HepG2 (cell line): ENCODE measurements at regions not wholly inside any gene's neighbourhood (a gene's known extent, or its start where the extent isn't known, plus 50 kb on each side); places are given as distances from the start of the nearest gene placed in this dataset.

ENCODE experiments used
- ATAC-seq: fragments of 200-7000 bp; cut with Tn5 transposase; 3 replicates; pipeline ENCODE4 v1.9.1; 2020; ENCODE audit warnings: mild to moderate bottlenecking, moderate library complexity
- BruUV-seq: library from RNA; stranded (reverse); fragments of 400-500 nt; replicated peaks from 2 replicates; lab custom pipeline; 2021; lab: Mats Ljungman, UMichigan
- CTCF ChIA-PET: fragments of 300-600 bp; formaldehyde crosslinking; extraction: SDS; loops from one replicate; lab custom pipeline; 2021; ENCODE audit warnings: low total read pairs, inconsistent platforms, low intra/inter-chr PET ratio; lab: Yijun Ruan, JAX
- POLR2A ChIA-PET: fragments of 350-600 bp; sonication (Branson Sonifier 250); formaldehyde crosslinking; loops from one replicate; lab custom pipeline; 2020; ENCODE audit warnings: antibody characterized with exemption, inconsistent platforms; lab: Yijun Ruan, JAX
- DNase-seq: peaks from one replicate; pipeline ENCODE4 v3.0.0-alpha.2; 2015; ENCODE audit warnings: low spot score
- FAIRE-seq: peaks from 3 replicates; lab custom pipeline; 2011; peaks lifted over from hg19 to GRCh38; lab: Jason Lieb, UNC
- H2AFZ ChIP-seq: one replicate; pipeline ENCODE4 v1.6.1; 2011; ENCODE audit warnings: low read length, inconsistent platforms
- H3K27ac ChIP-seq: fragments of 300-600 bp; 3 replicates; pipeline ENCODE4 v1.8.0; 2011; ENCODE audit warnings: mixed run types, mild to moderate bottlenecking, mixed read lengths, low read length, inconsistent platforms; ENCODE audit not compliant: insufficient read depth; ENCODE audit errors: extremely low read length
- H3K27me3 ChIP-seq, 2 experiments: fragments of 200-600 bp in 1 of 2; 2 replicates in 1 of 2; 3 replicates in 1 of 2; pipeline versions ENCODE4 v1.6.0 to v1.8.0; 2011; ENCODE audit warnings: low read length in 2 of 2, mild to moderate bottlenecking in 2 of 2, moderate library complexity in 2 of 2, inconsistent platforms in 1 of 2; ENCODE audit not compliant: insufficient read depth in 2 of 2, control insufficient read depth in 1 of 2
- H3K36me3 ChIP-seq, 2 experiments: fragments of 200-600 bp in 1 of 2; replicated peaks in 1 of 2; 2 replicates in 1 of 2; 3 replicates in 1 of 2; pipeline versions ENCODE4 v1.5.1 to v1.8.0; 2011; ENCODE audit warnings: low read length in 2 of 2, inconsistent platforms in 1 of 2; ENCODE audit not compliant: insufficient read depth in 2 of 2, control insufficient read depth in 1 of 2
- H3K4me1 ChIP-seq: 2 replicates; pipeline ENCODE4 v1.5.1; 2012; ENCODE audit warnings: low read length, inconsistent platforms; ENCODE audit not compliant: insufficient read depth
- H3K4me2 ChIP-seq: 2 replicates; pipeline ENCODE4 v1.6.0; 2011; ENCODE audit warnings: low read depth, low read length, inconsistent platforms
- H3K4me3 ChIP-seq, 3 experiments: fragments of 200-600 bp in 1 of 3; sonication (generic), shearing (Covaris generic) in 1 of 3; replicated peaks in 1 of 3; 2 replicates each; pipeline ENCODE4 v1.5.1; 2011 to 2016; ENCODE audit warnings: low read length in 3 of 3, inconsistent platforms in 2 of 3, low read depth in 2 of 3, mild to moderate bottlenecking in 2 of 3, control low read depth in 1 of 3, mixed read lengths in 1 of 3; ENCODE audit not compliant: insufficient read depth in 1 of 3
- H3K79me2 ChIP-seq: one replicate; pipeline ENCODE4 v1.6.1; 2011; ENCODE audit warnings: low read length, inconsistent platforms; ENCODE audit not compliant: insufficient read depth
- H3K9ac ChIP-seq: 2 replicates; pipeline ENCODE4 v1.6.0; 2011; ENCODE audit warnings: mild to moderate bottlenecking, low read depth, low read length, inconsistent platforms; ENCODE audit not compliant: insufficient read depth
- H3K9me3 ChIP-seq: 2 replicates; pipeline ENCODE4 v1.5.1; 2012; ENCODE audit warnings: mild to moderate bottlenecking, low read length
- H4K20me1 ChIP-seq: 2 replicates; pipeline ENCODE4 v1.6.0; 2011; ENCODE audit warnings: inconsistent platforms, mild to moderate bottlenecking, low read length, moderate library complexity; ENCODE audit not compliant: insufficient read depth
- ATF1 ChIP-seq: IDR thresholded peaks from 2 replicates; pipeline ENCODE4 v1.6.1; 2016; ENCODE audit warnings: mild to moderate bottlenecking, control low read depth
- CHD4 ChIP-seq: fragments of 200-600 bp; sonication (generic); IDR thresholded peaks from 2 replicates; pipeline ENCODE4 v1.7.0; 2017; ENCODE audit warnings: mild to moderate bottlenecking, low read length, borderline replicate concordance
- CREB1 ChIP-seq, 2 experiments: fragments of 450-650 bp in 1 of 2; IDR thresholded peaks; 2 replicates each; pipeline ENCODE4 v1.6.1; 2016 to 2017; ENCODE audit warnings: control low read depth in 1 of 2, mild to moderate bottlenecking in 1 of 2, missing compliant biosample characterization in 1 of 2, missing genetic modification characterization in 1 of 2
- DMAP1 ChIP-seq: IDR thresholded peaks from 2 replicates; pipeline ENCODE4 v1.6.1; 2016
- ETV6 ChIP-seq: sonication (generic); formaldehyde crosslinking; conservative IDR thresholded peaks from 2 replicates; pipeline ENCODE4 v1.4.0; 2020; ENCODE audit warnings: missing genetic modification reagents
- FIP1L1 ChIP-seq: fragments of 200-400 bp; formaldehyde crosslinking; IDR thresholded peaks from 2 replicates; pipeline ENCODE4 v1.6.1; 2018; ENCODE audit warnings: low read depth, mild to moderate bottlenecking, low read length, moderate library complexity, borderline replicate concordance; ENCODE audit not compliant: insufficient read depth
- HNRNPH1 ChIP-seq: fragments of 200-400 bp; formaldehyde crosslinking; optimal IDR thresholded peaks from 2 replicates; pipeline ENCODE3; 2017; ENCODE audit warnings: mild to moderate bottlenecking, low read depth, low read length
- KMT2A ChIP-seq: sonication (generic); formaldehyde crosslinking; IDR thresholded peaks from 2 replicates; pipeline ENCODE4 v1.4.0; 2020; ENCODE audit warnings: missing genetic modification reagents
- PHF8 ChIP-seq: sonication (generic); formaldehyde crosslinking; IDR thresholded peaks from 2 replicates; pipeline ENCODE4 v1.5.0; 2020; ENCODE audit warnings: missing genetic modification reagents
- REL ChIP-seq: sonication (generic); formaldehyde crosslinking; conservative IDR thresholded peaks from 2 replicates; pipeline ENCODE4 v1.8.0; 2022; ENCODE audit warnings: mild to moderate bottlenecking, missing genetic modification reagents, moderate library complexity
- STAT5B ChIP-seq: sonication (generic); formaldehyde crosslinking; IDR thresholded peaks from 2 replicates; pipeline ENCODE4 v1.4.0; 2020; ENCODE audit warnings: missing genetic modification reagents
- TBL1XR1 ChIP-seq: fragments of 150-350 bp; IDR thresholded peaks from 2 replicates; pipeline ENCODE4 v1.6.1; 2014; ENCODE audit warnings: borderline replicate concordance, low read length; ENCODE audit not compliant: partially characterized antibody
- WIZ ChIP-seq: sonication (generic); formaldehyde crosslinking; IDR thresholded peaks from 2 replicates; pipeline ENCODE4 v1.5.1; 2020; ENCODE audit warnings: mild to moderate bottlenecking, missing genetic modification reagents
- ZFP90 ChIP-seq: sonication (generic); formaldehyde crosslinking; IDR thresholded peaks from 2 replicates; pipeline ENCODE4 v1.8.0; 2022; ENCODE audit warnings: missing genetic modification reagents, mild to moderate bottlenecking, inconsistent platforms, borderline replicate concordance
- ZFX ChIP-seq: sonication (generic); formaldehyde crosslinking; IDR thresholded peaks from 2 replicates; pipeline ENCODE4 v1.4.0; 2020; ENCODE audit warnings: mild to moderate bottlenecking, low read depth, missing genetic modification reagents, moderate library complexity
- ZNF20 ChIP-seq: sonication (generic); formaldehyde crosslinking; IDR thresholded peaks from 2 replicates; pipeline ENCODE4 v1.4.0; 2020; ENCODE audit warnings: mild to moderate bottlenecking, moderate library complexity, missing genetic modification reagents
- ZNF33A ChIP-seq: sonication (generic); formaldehyde crosslinking; IDR thresholded peaks from 2 replicates; pipeline ENCODE4 v1.5.1; 2020; ENCODE audit warnings: missing genetic modification reagents, mild to moderate bottlenecking, moderate library complexity, borderline replicate concordance
- ZNF446 ChIP-seq: sonication (generic); formaldehyde crosslinking; IDR thresholded peaks from 2 replicates; pipeline ENCODE4 v1.5.0; 2020; ENCODE audit warnings: mild to moderate bottlenecking, missing genetic modification reagents
- ZNF570 ChIP-seq: sonication (generic); formaldehyde crosslinking; IDR thresholded peaks from 2 replicates; pipeline ENCODE4 v1.4.0; 2020; ENCODE audit warnings: mild to moderate bottlenecking, missing genetic modification reagents, borderline replicate concordance
- ZNF790 ChIP-seq: sonication (generic); formaldehyde crosslinking; IDR thresholded peaks from 2 replicates; pipeline ENCODE4 v1.8.0; 2022; ENCODE audit warnings: missing genetic modification reagents, mild to moderate bottlenecking, borderline replicate concordance
- ZNF841 ChIP-seq: sonication (generic); formaldehyde crosslinking; IDR thresholded peaks from 2 replicates; pipeline ENCODE4 v1.8.1; 2023; ENCODE audit warnings: missing genetic modification reagents, borderline replicate concordance
- WGBS: methylation state at CpG from one replicate; pipeline ENCODE4 v1.1.6; 2017; ENCODE audit warnings: low lambda C conversion rate; 5-methylcytosine and 5-hydroxymethylcytosine counted together
- in situ Hi-C: cut with HindIII; loops from 2 replicates; pipeline ENCODE4 v1.10.0; 2017; ENCODE audit warnings: low pct_unique_long_range_greater_than_20kb; ENCODE audit not compliant: extremely low pct_ligation_motif_present
- intact Hi-C: fragments of 100-400 bp; cut with micrococcal nuclease; formaldehyde crosslinking; loops from one replicate; pipeline ENCODE4 v1.10.0; 2022; ENCODE audit not compliant: unreplicated experiment

DNA sequence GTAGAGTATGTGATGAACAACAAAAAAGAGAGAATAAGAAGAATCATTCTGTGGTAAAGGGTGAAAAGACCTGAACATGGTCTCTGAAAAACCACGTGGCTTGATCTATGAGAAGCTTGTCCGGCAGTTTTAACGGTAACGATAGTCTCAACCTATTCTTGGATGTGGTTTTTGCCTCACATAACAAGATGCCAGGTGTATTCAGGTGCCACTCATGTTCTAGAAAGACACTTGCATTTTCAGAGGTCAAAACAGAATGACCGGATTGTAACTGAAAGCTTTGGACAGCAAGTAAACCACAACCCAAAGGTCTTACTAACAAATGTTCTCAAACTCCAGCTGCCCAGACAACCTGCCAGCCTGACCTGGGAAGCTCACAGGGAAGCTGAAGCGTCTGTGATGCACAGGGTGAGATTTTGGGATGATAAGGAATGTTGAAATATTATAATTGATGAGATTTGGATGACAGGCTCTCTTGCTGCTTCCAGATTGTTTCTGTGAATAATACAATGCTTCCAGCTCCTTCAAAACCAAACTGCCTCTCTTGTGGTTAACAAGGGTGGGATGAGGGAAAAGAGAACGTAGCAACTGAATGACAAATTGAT, 137.4 kb upstream of the GRB10 start:
- no peaks in the 10 kb centered on the region for H3K36me3 ChIP-seq
- BruUV-seq: no TSS peak
- intact Hi-C loops (no loop called here), in situ Hi-C loops (no loop called here)
- H3K27ac ChIP-seq: no peak overlapping the region
- TF ChIP-seq CREB1 (IDR thresholded peaks at IDR 0.05): no peak
- no peak for TF ChIP-seq CREB1 (CRISPR knock-in tag; IDR thresholded peaks at IDR 0.05)
- no peak for TF ChIP-seq CHD4
- TF ChIP-seq ZNF790 (CRISPR knock-in tag): no peak
- TF ChIP-seq ZFP90 (CRISPR knock-in tag): no peak
- no peak for TF ChIP-seq WIZ
- TF ChIP-seq ZNF570 (CRISPR knock-in tag): no peak
- TF ChIP-seq KMT2A (CRISPR knock-in tag): no peak
- H3K9ac ChIP-seq: no peak overlapping the region
- DNase-seq: no peak
- H2AFZ ChIP-seq: no peak overlapping the region
- no peak for ATAC-seq
- FAIRE-seq: no peak
- H4K20me1 ChIP-seq: no peaks in the 10 kb centered on the region
- peaks cover 0 to 4% of the 10 kb centered on the region in 2 experiments; a peak in 1 of 5 replicates for H3K27me3 ChIP-seq
- H3K79me2 ChIP-seq: no peaks in the 10 kb centered on the region
- H3K4me1 ChIP-seq: no peaks in the 10 kb centered on the region
- H3K4me3 ChIP-seq: no peak overlapping the region
- no peak overlapping the region for H3K4me2 ChIP-seq
- ChIA-PET CTCF (no interaction called here), POLR2A (no interaction called here)
- WGBS: 19% methylated on average over 7 of the region's 7 CpGs
- no peaks in the 10 kb centered on the region for H3K9me3 ChIP-seq

DNA sequence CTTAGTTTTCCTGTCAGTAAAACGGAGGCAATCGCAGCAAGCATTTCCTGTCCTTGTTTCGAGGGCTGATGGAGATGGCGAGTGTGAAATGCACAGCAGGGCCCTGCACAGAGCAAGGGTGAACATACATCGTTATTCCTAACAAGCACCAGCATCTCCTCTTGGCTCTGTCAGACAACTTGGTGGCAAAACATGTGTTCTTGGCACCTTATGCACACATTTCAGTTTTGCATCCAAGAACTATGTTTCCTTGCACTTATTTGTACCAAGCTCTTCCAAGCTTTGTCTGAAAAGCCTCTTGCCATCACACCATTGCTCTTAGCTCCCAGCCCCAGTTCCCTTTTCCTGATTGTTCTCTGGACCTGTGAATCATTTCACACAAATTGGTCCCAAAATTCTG, 132.9 kb upstream of the GRB10 start:
- ATAC-seq: no peak
- TF ChIP-seq ATF1 (no peak), ZFX (CRISPR knock-in tag) (no peak), ZNF841 (no peak), HNRNPH1 (no peak), PHF8 (CRISPR knock-in tag) (no peak), ZNF20 (CRISPR knock-in tag) (no peak), DMAP1 (CRISPR knock-in tag) (no peak), ZNF446 (CRISPR knock-in tag) (no peak), STAT5B (no peak), FIP1L1 (no peak), TBL1XR1 (no peak), ETV6 (CRISPR knock-in tag) (no peak), REL (no peak), ZNF33A (CRISPR knock-in tag) (no peak)
- Histone ChIP-seq H3K9me3 (no peaks in the 10 kb centered on the region), H3K4me1 (no peaks in the 10 kb centered on the region), H3K9ac (no peak overlapping the region), H3K36me3 (no peaks in the 10 kb centered on the region), H3K27ac (no peak overlapping the region), H3K79me2 (no peaks in the 10 kb centered on the region), H3K4me3 (no peak overlapping the region), H4K20me1 (no peaks in the 10 kb centered on the region), H3K27me3 (peaks cover 0 to 4% of the 10 kb centered on the region in 2 experiments; a peak in 1 of 5 replicates), H3K4me2 (no peak overlapping the region), H2AFZ (no peak overlapping the region)
- BruUV-seq: no TSS peak
- ChIA-PET POLR2A (no interaction called here), CTCF (no interaction called here)
- whole genome bisulfite sequencing: 20% methylated on average over 5 of the region's 5 CpGs
- in situ Hi-C loops: no loop called here
- no peak for DNase-seq
- no peak for FAIRE-seq
- intact Hi-C loops: no loop called here
